ENCODE measurements at regions not wholly inside any gene's neighbourhood (a gene's known extent, or its start where the extent isn't known, plus 50 kb on each side); places are given as distances from the start of the nearest gene placed in this dataset.

DNA sequence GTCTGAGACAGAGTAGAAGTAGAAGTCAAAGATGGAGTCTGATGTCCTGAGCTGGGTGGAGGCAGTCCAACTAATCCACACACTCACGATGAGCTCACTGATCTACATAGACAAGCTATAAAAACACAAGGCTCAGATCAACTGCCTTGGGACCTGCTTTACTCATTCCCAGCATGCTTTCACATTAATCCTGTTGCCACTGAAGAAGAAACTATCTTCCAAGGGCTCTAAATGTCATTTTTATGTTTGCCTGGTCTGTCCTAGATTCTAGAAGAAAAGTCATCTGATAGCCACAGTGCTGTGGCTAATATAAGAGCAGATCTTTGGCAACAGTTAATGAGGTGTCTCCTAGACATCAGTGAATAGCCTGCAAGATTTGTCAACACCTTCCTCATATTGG, 522.7 kb downstream of the NUF2 start:
- peak in 1 of 2 donors; percentile 94 for ATAC-seq
- no peak for TF ChIP-seq POLR2A (IDR thresholded peaks at IDR 0.05)
- TF ChIP-seq, protein P1, sequence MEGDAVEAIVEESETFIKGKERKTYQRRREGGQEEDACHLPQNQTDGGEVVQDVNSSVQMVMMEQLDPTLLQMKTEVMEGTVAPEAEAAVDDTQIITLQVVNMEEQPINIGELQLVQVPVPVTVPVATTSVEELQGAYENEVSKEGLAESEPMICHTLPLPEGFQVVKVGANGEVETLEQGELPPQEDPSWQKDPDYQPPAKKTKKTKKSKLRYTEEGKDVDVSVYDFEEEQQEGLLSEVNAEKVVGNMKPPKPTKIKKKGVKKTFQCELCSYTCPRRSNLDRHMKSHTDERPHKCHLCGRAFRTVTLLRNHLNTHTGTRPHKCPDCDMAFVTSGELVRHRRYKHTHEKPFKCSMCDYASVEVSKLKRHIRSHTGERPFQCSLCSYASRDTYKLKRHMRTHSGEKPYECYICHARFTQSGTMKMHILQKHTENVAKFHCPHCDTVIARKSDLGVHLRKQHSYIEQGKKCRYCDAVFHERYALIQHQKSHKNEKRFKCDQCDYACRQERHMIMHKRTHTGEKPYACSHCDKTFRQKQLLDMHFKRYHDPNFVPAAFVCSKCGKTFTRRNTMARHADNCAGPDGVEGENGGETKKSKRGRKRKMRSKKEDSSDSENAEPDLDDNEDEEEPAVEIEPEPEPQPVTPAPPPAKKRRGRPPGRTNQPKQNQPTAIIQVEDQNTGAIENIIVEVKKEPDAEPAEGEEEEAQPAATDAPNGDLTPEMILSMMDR (IDR thresholded peaks at IDR 0.05 in 4 of 5, conservative IDR thresholded peaks at IDR 0.05 in 1 of 5) = no peak
- intact Hi-C loops (cut with DNase I; ENCODE audit: low total_unique reads) (no loop called here), in situ Hi-C loops (cut with MboI; ENCODE audit: low sequenced_read_pairs in 4 of 4) (no loop called here)
- Histone ChIP-seq H3K27ac (peak overlapping the region in 2 of 4 donors; percentile 43 to 54), H3K27me3 (no peaks in the 10 kb centered on the region), H3K36me3 (no peaks in the 10 kb centered on the region), H3K4me3 (no peak overlapping the region), H3K9me3 (no peaks in the 10 kb centered on the region), H3K4me1 (peaks cover 0 to 13% of the 10 kb centered on the region in 2 donors)
- DNase-seq = no peak

- in situ Hi-C loops (cut with MboI; ENCODE audit: low sequenced_read_pairs in 4 of 4) = no loop called here
- no peak for TF ChIP-seq POLR2A (IDR thresholded peaks at IDR 0.05)
- TF ChIP-seq, protein P1 (IDR thresholded peaks at IDR 0.05 in 4 of 5, conservative IDR thresholded peaks at IDR 0.05 in 1 of 5) = no peak
- peaks cover 0 to 13% of the 10 kb centered on the region in 2 donors for H3K4me1 ChIP-seq
- no peak for DNase-seq
- H3K27me3 ChIP-seq = no peaks in the 10 kb centered on the region
- H3K27ac ChIP-seq = no peak overlapping the region
- H3K36me3 ChIP-seq = no peaks in the 10 kb centered on the region
- H3K9me3 ChIP-seq = no peaks in the 10 kb centered on the region
- no peak for ATAC-seq
- intact Hi-C loops (cut with DNase I; ENCODE audit: low total_unique reads) = no loop called here
- H3K4me3 ChIP-seq = no peak overlapping the region
Observed at GRCh38 chr1:163845279-163845678, 523.5 kb downstream of the NUF2 start.

- H3K27ac ChIP-seq = no peak overlapping the region
- no peak for TF ChIP-seq POLR2A (IDR thresholded peaks at IDR 0.05)
- TF ChIP-seq, protein P1 (IDR thresholded peaks at IDR 0.05 in 4 of 5, conservative IDR thresholded peaks at IDR 0.05 in 1 of 5) = no peak
- no peaks in the 10 kb centered on the region for H3K4me1 ChIP-seq
- H3K4me3 ChIP-seq = no peak overlapping the region
- intact Hi-C loops (cut with DNase I; ENCODE audit: low total_unique reads) = no loop called here
- ATAC-seq (no peak), DNase-seq (no peak)
- no peaks in the 10 kb centered on the region for H3K27me3 ChIP-seq
- H3K36me3 ChIP-seq = no peaks in the 10 kb centered on the region
- no peaks in the 10 kb centered on the region for H3K9me3 ChIP-seq
- in situ Hi-C loops (cut with MboI; ENCODE audit: low sequenced_read_pairs in 4 of 4) = no loop called here
Observed at GRCh38 chr1:163863731-163864130, 542.0 kb downstream of the NUF2 start.

- DNase-seq = no peak
- in situ Hi-C loops (cut with MboI; ENCODE audit: low sequenced_read_pairs in 4 of 4) = no loop called here
- no peaks in the 10 kb centered on the region for H3K36me3 ChIP-seq
- no peak for ATAC-seq
- no peaks in the 10 kb centered on the region for H3K27me3 ChIP-seq
- TF ChIP-seq POLR2A (IDR thresholded peaks at IDR 0.05) = no peak
- TF ChIP-seq, protein P1 (IDR thresholded peaks at IDR 0.05 in 4 of 5, conservative IDR thresholded peaks at IDR 0.05 in 1 of 5) = no peak
- no peaks in the 10 kb centered on the region for H3K9me3 ChIP-seq
- intact Hi-C loops (cut with DNase I; ENCODE audit: low total_unique reads) = no loop called here
- H3K27ac ChIP-seq = no peak overlapping the region
- no peaks in the 10 kb centered on the region for H3K4me1 ChIP-seq
- no peak overlapping the region for H3K4me3 ChIP-seq
Observed at GRCh38 chr1:163864207-163864606, 542.5 kb downstream of the NUF2 start.

GRCh38 chr1:163866564-163866963, 544.8 kb downstream of the NUF2 start:
- TF ChIP-seq POLR2A (IDR thresholded peaks at IDR 0.05) = no peak
- TF ChIP-seq, protein P1 (IDR thresholded peaks at IDR 0.05 in 4 of 5, conservative IDR thresholded peaks at IDR 0.05 in 1 of 5) = no peak
- no peaks in the 10 kb centered on the region for H3K27me3 ChIP-seq
- no peak overlapping the region for H3K4me3 ChIP-seq
- in situ Hi-C loops (cut with MboI; ENCODE audit: low sequenced_read_pairs in 4 of 4) = no loop called here
- DNase-seq = no peak
- no peak for ATAC-seq
- intact Hi-C loops (cut with DNase I; ENCODE audit: low total_unique reads) = no loop called here
- H3K27ac ChIP-seq = no peak overlapping the region
- no peaks in the 10 kb centered on the region for H3K4me1 ChIP-seq
- no peaks in the 10 kb centered on the region for H3K9me3 ChIP-seq
- no peaks in the 10 kb centered on the region for H3K36me3 ChIP-seq

Data from gastrocnemius medialis (tissue), 4 donors.